Skeletal muscle cell (primary cell): ENCODE measurements at regions not wholly inside any gene's neighbourhood (a gene's known extent, or its start where the extent isn't known, plus 50 kb on each side); places are given as distances from the start of the nearest gene placed in this dataset.

Experiments used
- DNase-seq: peaks from one replicate; pipeline ENCODE4 v3.0.0-alpha.2; 2010; ENCODE audit warnings: low read depth
- H3K4me3 ChIP-seq: 2 replicates; pipeline ENCODE4 v1.5.1; 2011; ENCODE audit warnings: low read depth, mild to moderate bottlenecking, control low read depth, low read length, moderate library complexity

DNA sequence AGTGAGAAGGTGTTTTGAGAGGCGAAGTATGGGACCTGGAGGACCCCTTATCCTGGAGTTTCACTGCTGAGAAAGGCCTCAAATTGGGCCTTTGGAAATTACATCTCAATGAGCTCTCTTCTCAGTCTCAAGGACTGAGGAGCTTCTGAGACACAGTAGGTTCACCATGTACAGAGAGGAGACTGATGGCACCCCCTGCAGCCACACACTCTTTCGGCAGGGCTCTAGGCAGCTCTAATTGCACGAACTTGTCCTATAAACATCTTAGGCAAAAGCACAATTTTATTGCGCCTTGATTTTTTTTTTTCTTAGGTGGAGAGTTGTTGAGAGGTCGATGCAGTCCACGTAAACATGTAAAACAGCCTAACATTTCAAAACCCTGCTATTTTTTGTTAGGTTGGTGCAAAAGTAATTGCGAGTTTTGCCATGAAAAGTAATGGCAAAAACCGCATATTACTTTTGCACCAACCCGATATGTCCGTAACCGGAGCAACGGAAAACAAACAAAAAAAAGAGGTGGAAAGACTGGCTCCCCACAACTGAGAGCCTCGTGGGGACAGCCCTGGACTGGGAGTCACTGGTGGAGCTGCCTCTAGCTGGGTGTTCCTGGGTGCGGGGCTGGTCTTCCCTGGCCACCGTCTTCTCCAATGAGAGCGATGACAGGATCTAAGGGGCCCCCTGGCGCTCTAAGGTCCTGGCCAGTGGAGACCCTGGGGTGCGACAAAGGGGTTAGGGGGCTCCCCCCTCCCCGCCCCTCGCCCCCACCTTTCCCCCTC is 84.0 kb upstream of the EYA2 start:
- no peak overlapping the region for H3K4me3 ChIP-seq
- no peak for DNase-seq

GRCh38 chr20:46811224-46812084 is 83.2 kb upstream of the EYA2 start:
- H3K4me3 ChIP-seq: no peak overlapping the region
- no peak for DNase-seq

GRCh38 chr20:46814366-46815232 is 80.0 kb upstream of the EYA2 start:
- no peak overlapping the region for H3K4me3 ChIP-seq

DNA sequence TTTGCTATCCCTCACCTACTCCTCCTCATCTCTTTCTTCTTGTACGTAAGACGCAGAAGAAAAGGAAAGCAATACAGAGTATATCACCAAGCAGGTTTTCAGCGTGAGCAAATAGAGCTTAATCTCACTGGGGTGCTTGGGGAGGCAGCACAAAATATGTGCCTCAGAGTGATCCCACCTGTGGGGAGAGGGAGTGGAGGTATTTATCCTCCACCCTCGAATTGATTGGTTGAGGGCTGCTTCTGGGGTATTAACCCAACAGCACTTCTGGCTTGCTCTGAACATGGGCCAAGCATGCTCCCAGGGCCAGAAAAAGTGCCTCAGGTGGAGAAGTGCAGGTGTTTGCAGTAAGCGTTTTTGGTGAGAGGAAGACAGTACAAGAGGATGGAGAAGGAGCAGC is 78.5 kb upstream of the EYA2 start:
- no peak overlapping the region for H3K4me3 ChIP-seq
- DNase-seq: no peak

More at GRCh38 chr20:46814366-46815232, 80.0 kb upstream of the EYA2 start:
- peak; percentile 35 for DNase-seq

DNA sequence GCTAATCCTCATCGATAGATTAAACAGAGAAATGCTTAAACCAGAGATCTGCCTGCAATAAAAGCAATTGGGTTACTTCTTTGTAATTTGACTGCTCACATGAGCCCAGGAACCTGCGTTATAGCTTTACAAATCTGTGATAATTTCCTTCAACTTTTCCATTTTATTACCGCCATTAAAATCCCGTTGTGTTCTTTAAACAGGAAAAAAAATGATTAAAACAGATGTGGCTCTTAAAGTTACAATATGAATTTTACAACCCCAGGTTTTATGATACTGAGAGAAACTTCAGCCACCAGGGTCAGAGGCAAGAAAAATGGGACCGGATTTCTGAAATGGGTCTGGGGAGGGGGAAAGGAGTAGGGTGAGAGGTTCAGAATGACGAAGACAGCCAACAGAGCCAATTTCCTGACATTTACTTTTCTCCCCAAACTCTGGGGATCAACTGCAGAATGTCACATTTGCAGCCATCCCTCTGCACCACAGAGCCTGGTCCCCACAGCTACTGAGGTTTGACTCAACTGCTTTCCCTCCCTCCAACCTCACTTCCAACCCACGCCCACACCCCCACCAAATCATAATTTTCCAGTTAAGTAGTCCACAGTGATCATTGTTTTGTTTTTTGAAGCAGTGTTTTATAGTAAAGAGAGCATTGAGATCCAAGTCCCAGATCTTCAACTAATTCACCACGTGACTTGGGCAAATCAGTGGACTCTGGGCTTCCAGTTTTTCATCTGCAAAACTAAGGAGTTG is 77.6 kb upstream of the EYA2 start:
- no peak for DNase-seq
- H3K4me3 ChIP-seq: no peak overlapping the region

DNA sequence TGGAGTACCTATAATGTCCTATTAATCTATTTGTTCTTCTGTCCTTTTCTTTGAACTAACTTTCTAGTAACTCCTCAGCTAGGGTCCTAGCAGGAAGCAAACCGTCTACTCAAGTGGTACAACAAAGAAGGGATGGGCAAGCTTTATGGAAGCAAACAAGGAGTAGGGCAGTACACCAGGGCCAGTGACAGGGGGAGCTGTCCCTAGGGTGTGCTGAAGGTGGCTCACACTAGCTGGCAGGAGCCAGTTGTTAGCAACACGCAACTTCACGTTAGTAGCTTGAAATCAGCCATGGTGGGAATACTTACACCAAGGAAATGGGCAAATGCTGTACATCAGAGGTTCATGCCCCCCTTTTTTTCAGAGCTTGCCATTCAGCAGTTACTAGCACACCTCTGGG is 74.0 kb upstream of the EYA2 start:
- no peak overlapping the region for H3K4me3 ChIP-seq
- no peak for DNase-seq

DNA sequence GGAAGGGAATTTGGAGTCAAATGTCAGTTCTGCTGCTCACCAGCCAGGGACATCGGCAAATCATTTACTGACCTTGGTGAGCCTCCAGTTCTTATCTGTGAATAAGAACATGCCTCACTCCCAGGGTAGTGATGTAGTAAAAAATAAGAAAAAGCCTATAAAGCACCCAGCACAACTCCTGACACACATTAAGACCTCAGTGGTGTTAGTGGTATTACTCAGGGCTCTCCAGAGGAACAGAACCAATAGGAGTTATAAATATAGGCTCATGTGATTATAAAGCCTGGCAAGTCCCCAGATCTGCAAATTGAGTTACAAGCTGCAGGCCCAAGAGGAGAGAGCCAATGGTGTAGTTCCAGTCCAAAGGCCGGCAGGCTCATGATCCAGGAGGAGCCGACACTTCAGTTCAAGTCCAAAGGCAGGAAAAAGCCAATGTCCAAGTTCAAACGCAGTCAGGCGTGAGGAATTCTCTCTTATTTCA is 71.3 kb upstream of the EYA2 start:
- DNase-seq: no peak
- H3K4me3 ChIP-seq: no peak overlapping the region

DNA sequence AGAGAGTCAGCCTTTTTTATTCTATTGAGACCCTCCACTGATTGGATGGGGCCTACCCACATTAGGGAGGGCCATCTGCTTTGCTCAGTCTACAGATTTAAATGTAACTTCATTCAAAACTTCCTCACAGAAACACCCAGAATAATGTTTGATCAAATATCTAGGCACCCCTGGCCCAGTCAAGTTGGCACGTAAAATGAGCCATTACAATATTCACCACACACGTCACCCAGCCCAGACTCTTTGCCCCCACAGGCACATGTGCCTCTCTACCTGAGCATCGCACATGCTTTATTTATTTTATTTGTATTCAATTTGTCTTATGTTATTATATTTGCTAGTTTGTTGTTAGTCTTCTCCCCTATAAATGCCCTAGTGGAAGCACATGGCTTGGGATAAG is 70.9 kb upstream of the EYA2 start:
- DNase-seq: no peak

DNA sequence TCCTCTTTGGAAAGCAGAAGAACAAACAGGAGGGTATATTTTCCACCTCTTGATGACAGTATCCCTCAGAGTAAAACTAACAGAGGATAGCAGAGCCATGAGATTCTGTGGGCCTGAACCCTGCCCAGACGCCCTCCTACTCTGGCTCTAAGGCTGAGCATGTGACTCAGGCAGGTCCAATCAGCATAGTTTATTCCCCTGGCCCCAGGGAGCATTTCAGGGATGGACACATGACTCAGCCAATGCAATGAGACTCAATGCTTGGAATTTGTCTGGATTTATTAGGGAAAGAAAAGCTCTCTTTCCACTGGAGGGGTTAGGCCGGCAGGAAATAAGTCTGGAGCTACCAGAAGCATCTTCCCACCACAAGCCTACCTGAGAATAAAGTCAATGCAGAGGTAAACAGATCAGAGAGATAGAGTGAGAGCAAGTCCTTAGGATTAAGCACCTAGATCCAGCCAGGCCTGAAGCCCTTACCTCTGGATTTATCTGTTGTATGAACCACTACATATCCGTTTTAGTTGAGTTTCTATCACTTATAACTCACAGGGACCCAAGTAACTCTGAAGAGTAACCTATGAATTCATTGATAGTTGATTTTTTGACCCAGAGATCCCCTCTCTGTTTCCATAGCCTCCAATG is 68.2 kb upstream of the EYA2 start:
- DNase-seq: no peak

More for the DNA sequence above, 70.9 kb upstream of the EYA2 start:
- H3K4me3 ChIP-seq: no peak overlapping the region

GRCh38 chr20:46827718-46828458 is 66.8 kb upstream of the EYA2 start:
- DNase-seq: no peak
- no peak overlapping the region for H3K4me3 ChIP-seq

More for the DNA sequence above, 68.2 kb upstream of the EYA2 start:
- H3K4me3 ChIP-seq: no peak overlapping the region

DNA sequence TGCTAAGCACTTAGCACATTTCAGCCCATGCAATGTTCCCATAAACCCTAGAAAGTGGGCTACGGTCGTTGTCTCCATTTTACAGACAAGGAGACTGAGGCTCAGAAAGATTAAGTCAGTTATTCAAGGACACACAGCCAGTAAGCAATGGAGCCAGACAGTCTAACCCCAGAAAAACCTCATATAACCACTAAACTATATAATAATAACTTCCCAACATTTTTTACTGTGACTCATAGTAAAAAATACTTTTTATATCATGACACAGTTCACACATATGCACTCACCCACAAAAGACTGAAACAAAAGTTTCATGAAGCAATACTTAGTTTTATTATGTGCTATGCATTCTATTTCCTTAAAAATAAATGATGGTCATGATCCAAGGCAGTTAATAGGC is 66.2 kb upstream of the EYA2 start:
- H3K4me3 ChIP-seq: no peak overlapping the region
- DNase-seq: no peak

DNA sequence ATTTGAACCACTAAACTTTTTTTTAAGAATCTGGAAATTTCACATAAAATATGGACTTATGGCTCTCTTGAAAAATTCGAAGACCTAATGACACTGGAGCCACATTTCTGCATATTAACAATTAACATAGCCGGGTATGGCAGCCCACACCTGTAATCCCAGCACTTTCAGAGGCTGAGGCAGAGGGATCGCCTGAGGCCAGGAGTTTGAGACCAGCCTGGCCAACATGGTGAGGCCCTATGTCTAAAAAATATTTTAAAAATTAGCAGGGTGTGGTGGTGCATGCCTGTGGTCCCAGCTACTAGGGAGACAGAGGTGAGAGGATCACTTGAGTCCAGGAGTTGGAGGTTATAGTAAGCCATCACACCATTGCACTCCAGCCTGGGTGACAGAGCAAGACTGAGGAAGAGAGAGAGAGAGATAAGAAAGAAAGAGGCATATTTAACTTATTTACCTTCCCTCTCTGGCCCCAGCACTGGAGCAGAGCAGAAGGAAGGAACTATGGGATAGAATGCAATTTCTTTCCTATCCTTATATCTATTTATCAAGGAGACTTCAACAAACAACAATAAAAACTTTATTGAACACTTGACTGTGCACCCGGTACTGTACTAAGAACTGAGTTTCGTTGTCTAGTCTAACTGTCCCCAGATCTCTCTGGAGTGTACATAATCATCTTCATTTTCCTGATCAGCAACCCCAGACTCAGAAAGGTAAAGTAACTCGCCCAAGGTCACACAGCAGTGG is 63.6 kb upstream of the EYA2 start:
- no peak for DNase-seq
- H3K4me3 ChIP-seq: no peak overlapping the region

- no peak overlapping the region for H3K4me3 ChIP-seq
Observed at GRCh38 chr20:46831633-46832011, 63.0 kb upstream of the EYA2 start.

GRCh38 chr20:46832555-46832954 is 62.1 kb upstream of the EYA2 start:
- DNase-seq: no peak
- H3K4me3 ChIP-seq: no peak overlapping the region

More at GRCh38 chr20:46831633-46832011, 63.0 kb upstream of the EYA2 start:
- DNase-seq: no peak

DNA sequence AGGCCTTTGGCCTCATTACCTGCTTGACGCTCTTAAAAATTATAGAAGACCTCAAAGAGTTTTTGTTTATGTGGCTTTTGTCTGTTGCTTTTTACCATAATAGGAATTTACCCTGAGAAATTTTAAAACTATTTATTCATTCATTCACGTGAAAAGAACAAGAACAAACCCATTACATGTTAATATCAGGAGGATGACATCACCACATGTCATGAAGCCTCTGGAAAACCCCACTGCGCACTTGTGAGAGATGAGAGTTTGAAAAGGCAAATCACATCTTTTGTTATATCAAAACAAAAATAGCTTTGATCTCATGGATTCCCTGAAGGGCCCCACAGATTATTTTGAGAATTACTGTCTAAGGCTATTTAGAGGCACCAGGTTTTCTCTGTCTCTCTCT is 61.3 kb upstream of the EYA2 start:
- no peak for DNase-seq
- no peak overlapping the region for H3K4me3 ChIP-seq

DNA sequence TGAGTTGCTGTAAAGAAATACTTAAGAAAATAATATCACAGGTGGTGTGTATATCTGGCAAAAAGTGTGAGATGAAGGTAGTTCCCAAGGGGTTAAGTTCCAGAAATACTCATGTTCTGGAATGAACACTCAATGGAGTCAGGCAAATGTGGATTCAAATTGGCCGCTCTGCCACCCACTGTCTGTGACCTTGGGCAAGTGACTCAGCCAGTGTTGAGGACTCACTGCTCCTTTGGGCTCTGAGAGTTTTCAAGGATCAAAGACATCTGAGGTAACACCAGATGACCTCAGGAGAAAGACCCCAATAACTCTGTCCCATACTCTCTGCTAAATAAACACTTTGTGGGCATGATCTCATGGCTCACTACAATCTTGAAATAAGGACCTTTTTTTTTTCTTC is 59.2 kb upstream of the EYA2 start:
- H3K4me3 ChIP-seq: no peak overlapping the region
- no peak for DNase-seq

DNA sequence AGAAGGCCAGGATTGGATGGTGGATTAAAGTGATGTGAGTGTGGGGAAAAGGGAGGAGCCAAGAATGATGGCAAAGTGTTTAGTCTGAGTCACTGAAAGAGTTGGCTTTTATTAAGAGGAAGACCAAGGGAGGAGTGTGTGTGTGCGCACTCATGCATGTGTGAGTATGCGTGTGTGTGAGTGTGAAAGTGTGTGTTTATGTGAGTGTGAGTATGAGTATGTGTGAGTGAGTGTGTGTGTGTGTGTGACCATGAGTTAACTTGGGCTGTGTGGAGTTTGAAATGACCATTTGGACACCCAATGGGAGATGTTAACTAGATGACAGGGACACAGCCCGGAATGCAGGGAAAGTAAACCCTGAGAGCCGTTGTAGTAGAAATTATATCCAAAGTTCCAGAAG is 57.6 kb upstream of the EYA2 start:
- no peak for DNase-seq
- no peak overlapping the region for H3K4me3 ChIP-seq
